Fibroblast of mammary gland (primary cell): ENCODE measurements at regions not wholly inside any gene's neighbourhood (a gene's known extent, or its start where the extent isn't known, plus 50 kb on each side); places are given as distances from the start of the nearest gene placed in this dataset.
"Not testable (repeated sequence)": the region's sequence is repeated elsewhere in the genome, so short reads cannot be mapped to it uniquely, and the experiment has no call there.

Experiments
- DNase-seq: peaks from one replicate; pipeline ENCODE4 v3.0.0-alpha.2; 2010; ENCODE audit warnings: low read depth
- H3K4me3 ChIP-seq: 2 replicates; pipeline ENCODE4 v1.5.1; 2011; ENCODE audit warnings: low read depth, mild to moderate bottlenecking, low read length, moderate library complexity; ENCODE audit not compliant: control insufficient read depth
- CTCF ChIP-seq: conservative IDR thresholded peaks from 2 replicates; pipeline ENCODE4 v1.5.1; 2011; ENCODE audit warnings: low read depth, low read length, inconsistent platforms; ENCODE audit not compliant: control insufficient read depth, insufficient read depth

- no peak overlapping the region for H3K4me3 ChIP-seq
- no peak for TF ChIP-seq CTCF
- peak; percentile 23 for DNase-seq
Measured at GRCh38 chr12:54716261-54716660, 68.1 kb upstream of the DCD start.

DNA sequence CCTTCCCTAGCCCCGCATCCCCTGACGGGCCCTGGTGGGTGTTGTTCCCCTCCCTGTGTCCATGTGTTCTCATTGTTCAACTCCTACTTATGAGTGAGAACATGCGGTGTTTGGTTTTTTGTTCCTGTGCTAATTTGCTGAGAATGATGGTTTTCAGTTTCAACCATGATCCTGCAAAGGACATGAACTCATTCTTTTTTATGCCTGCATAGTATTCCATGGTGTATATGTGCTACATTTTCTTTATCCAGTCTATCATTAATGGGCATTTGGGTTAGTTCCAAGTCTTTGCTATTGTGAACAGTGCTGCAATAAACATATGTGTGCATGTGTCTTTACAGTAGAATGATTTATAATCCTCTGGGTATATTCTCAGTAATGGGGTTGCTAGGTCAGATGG, 65.7 kb upstream of the DCD start:
- not testable (repeated sequence) for DNase-seq, H3K4me3 ChIP-seq

DNA sequence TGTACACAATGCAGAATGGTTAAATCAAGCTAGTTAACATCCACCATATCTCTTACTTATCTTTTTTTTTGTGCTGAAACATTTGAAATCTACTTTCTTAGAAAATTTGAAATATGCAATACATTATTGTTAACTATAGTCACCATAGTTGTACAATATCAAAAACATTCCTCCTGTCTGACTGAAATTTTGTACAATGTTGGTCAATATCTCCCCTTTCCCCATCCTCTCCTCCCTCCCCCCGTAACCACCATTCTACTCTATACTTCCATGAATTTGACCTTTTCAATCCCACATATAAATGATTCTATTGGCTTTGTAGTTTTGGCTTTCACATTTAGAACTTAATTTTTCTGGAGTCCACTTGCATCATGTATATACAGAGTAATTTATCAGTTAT, 63.5 kb upstream of the DCD start:
- no peak for TF ChIP-seq CTCF
- H3K4me3 ChIP-seq = no peak overlapping the region
- no peak for DNase-seq

DNA sequence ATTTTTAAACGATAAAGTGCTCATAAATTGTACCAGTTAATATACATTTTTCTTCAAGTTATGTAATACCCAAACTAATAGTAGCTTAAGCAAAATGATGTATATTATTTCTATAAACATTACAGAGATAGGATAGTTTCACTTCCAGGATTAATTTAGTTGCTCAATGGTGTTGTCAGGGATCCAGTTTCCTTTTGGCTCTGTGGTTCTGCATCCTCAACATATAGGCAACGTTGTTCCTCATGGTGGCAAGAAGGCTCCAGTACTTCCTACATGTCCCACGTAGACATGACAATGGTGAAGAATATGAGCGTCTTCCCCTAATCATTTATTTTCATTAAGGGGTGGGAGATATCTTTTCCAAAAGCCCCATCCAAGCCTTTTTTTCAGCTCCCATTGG, 60.7 kb upstream of the DCD start:
- no peak for TF ChIP-seq CTCF
- no peak for DNase-seq
- no peak overlapping the region for H3K4me3 ChIP-seq

- TF ChIP-seq CTCF = no peak
- H3K4me3 ChIP-seq = no peak overlapping the region
- DNase-seq = no peak
Measured at GRCh38 chr12:54704202-54704601, 56.0 kb upstream of the DCD start.

GRCh38 chr12:54701940-54702592, 53.9 kb upstream of the DCD start:
- TF ChIP-seq CTCF = peak; percentile 56
- H3K4me3 ChIP-seq = no peak overlapping the region
- peak; percentile 52 for DNase-seq

GRCh38 chr12:54700849-54701248, 52.7 kb upstream of the DCD start:
- no peak for DNase-seq
- TF ChIP-seq CTCF = no peak

More at GRCh38 chr12:54700849-54701248, 52.7 kb upstream of the DCD start:
- H3K4me3 ChIP-seq = no peak overlapping the region
